Activated T-cell treated with anti-CD3 and anti-CD28 coated beads, Interleukin-2, amount 50 U/mL, for 24 hours (primary cell): ENCODE measurements at regions not wholly inside any gene's neighbourhood (a gene's known extent, or its start where the extent isn't known, plus 50 kb on each side); places are given as distances from the start of the nearest gene placed in this dataset.

Source experiments
- DNase-seq: peaks from one replicate; pipeline ENCODE4 v3.0.0-alpha.2; 2020
- H3K27ac Mint-ChIP-seq: 2 replicates; pipeline ENCODE4 v1.8.0; 2020; ENCODE audit warnings: mild to moderate bottlenecking, mixed read lengths
- H3K27me3 Mint-ChIP-seq: 2 replicates; pipeline ENCODE4 v1.8.0; 2020; ENCODE audit warnings: mixed read lengths
- H3K36me3 Mint-ChIP-seq: 2 replicates; pipeline ENCODE4 v1.8.0; 2020; ENCODE audit warnings: low read depth, mixed read lengths
- H3K4me1 Mint-ChIP-seq: 2 replicates; pipeline ENCODE4 v1.8.0; 2020; ENCODE audit warnings: low read depth, mixed read lengths
- H3K4me3 Mint-ChIP-seq: 2 replicates; pipeline ENCODE4 v1.8.0; 2020; ENCODE audit warnings: mild to moderate bottlenecking, moderate library complexity, mixed read lengths
- H3K9me3 Mint-ChIP-seq: 2 replicates; pipeline ENCODE4 v1.8.0; 2020; ENCODE audit warnings: mixed read lengths

DNA sequence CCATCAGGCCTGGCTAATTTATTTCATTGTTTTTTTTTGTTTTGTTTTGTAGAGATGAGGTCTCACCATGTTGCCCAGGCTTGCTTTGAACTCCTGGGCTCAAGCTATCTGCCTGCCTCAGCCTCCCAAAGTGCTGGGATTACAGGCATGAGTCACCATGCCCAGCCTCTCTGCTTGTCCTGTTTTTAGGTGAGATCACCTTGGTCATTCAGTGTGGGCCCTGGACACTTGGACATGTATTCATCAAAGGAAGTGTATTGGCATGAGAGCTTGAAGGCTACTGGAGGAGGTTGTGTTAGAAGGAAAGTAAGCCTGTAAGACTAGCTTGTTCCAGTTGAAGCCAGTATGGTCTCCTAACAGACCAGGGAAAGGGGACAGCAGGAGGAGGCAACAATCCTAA lies 229.2 kb upstream of the RGPD4 start:
- no peaks in the 10 kb centered on the region for H3K36me3 Mint-ChIP-seq

DNA sequence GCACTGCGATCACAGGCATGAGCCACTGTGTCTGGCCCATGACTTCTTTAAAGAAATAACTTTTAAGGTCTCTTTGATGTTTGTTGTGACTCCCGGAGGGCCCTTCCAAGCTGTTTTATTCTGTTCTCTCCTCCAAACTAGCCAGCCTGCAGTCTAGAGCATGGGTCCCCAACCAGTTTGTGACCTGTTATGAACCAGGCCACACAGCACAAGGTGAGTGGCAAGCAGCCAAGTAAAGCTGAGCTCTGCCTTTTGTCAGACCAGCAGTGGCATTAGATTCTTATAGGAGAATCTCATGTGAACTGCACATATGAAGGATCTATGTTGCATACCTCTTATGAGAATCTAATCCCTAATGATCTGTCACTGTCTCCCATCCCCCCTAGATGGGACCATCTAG lies 223.9 kb upstream of the RGPD4 start:
- Mint-ChIP-seq H3K36me3 (no peaks in the 10 kb centered on the region), H3K27me3 (peaks cover 4% of the 10 kb centered on the region)

More for the DNA sequence above, 229.2 kb upstream of the RGPD4 start:
- DNase-seq: no peak
- Mint-ChIP-seq H3K4me3 (no peak overlapping the region), H3K4me1 (no peaks in the 10 kb centered on the region), H3K9me3 (peaks cover 4% of the 10 kb centered on the region), H3K27me3 (no peaks in the 10 kb centered on the region), H3K27ac (no peak overlapping the region)

DNA sequence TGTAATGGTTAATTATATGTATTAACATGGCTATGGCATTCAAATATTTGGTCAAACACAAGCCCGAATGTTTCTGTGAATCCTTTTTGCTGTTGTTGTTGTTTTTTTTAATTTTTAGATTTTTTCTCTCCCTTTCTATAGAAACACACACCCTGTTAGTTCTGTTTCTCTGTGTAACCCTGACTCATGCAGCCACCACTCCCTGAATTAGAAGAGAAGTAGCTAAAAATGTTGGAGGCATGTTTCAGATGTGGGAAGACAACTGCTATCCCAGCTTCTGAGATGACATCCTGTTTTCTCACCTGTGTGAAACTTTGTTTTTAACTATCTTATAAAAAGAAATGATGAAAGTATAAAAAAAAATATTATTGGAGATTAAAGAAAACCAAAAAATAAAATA lies 219.6 kb upstream of the RGPD4 start:
- peaks cover 4% of the 10 kb centered on the region for H3K27me3 Mint-ChIP-seq
- H3K27ac Mint-ChIP-seq: no peak overlapping the region
- DNase-seq: no peak
- no peaks in the 10 kb centered on the region for H3K36me3 Mint-ChIP-seq
- no peaks in the 10 kb centered on the region for H3K9me3 Mint-ChIP-seq
- no peaks in the 10 kb centered on the region for H3K4me1 Mint-ChIP-seq
- no peak overlapping the region for H3K4me3 Mint-ChIP-seq

More for the DNA sequence above, 223.9 kb upstream of the RGPD4 start:
- no peak for DNase-seq
- Mint-ChIP-seq H3K4me3 (no peak overlapping the region), H3K9me3 (no peaks in the 10 kb centered on the region), H3K27ac (no peak overlapping the region), H3K4me1 (no peaks in the 10 kb centered on the region)

DNA sequence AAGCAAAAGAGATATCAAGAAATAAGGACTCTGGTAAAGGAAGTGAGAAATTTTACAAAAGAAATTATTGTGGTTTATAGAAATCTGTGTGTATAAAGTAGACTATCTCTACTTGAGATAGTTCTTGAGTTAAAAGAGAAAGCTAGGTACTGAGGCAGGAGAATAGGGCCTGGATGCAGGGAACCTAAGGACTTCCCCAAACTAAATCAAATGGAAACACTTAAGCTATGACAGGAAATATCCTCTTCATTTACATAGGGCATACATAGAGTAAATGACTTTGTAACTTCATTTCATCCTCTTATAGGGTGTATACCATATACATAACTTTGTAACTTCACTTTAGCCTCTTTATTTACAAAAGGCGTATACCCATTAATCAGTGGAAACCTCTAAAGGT lies 219.2 kb upstream of the RGPD4 start:
- DNase-seq: no peak
- Mint-ChIP-seq H3K27me3 (peaks cover 4% of the 10 kb centered on the region), H3K27ac (no peak overlapping the region), H3K9me3 (no peaks in the 10 kb centered on the region), H3K4me1 (no peaks in the 10 kb centered on the region), H3K36me3 (no peaks in the 10 kb centered on the region), H3K4me3 (no peak overlapping the region)

DNA sequence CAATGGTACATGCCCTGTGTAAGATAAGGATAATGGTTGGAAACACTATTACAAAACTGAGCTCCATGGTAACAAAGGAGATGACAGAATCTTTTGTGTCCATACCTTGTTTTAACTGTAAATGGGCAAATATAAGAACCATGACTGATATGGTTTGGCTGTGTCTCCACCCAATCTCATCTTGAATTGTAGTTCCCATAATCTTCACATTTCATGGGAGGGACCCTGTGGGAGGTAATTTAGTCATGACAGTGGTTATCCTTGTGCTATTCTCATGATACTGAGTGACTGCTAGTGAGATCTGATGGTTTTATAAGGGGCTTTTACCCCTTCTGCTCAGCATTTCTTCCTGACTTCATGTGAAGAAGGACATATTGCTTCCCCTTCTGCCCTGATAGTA lies 211.7 kb upstream of the RGPD4 start:
- Mint-ChIP-seq H3K4me3 (no peak overlapping the region), H3K27ac (no peak overlapping the region), H3K4me1 (no peaks in the 10 kb centered on the region), H3K9me3 (peaks cover 16% of the 10 kb centered on the region), H3K36me3 (no peaks in the 10 kb centered on the region), H3K27me3 (no peaks in the 10 kb centered on the region)
- no peak for DNase-seq

DNA sequence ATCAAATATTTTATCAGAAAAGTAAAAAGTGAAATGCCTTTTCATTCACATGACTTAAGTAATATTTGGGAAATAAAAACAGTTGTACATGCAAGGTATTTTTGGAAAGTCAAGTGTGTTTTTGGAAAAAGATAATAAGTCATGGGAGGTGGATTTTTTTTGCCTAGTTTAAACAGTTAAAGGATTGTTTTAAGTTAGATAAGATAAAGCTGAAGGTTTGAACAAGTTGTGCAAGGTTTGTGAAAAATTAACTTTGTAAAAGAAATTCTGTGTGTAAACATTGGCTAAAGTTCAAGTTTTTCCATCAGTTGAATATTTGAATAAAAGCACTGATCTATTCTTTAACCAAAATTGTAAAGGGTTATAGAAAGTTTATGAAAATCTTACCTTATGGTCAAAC lies 207.9 kb upstream of the RGPD4 start:
- Mint-ChIP-seq H3K4me1 (no peaks in the 10 kb centered on the region), H3K27me3 (no peaks in the 10 kb centered on the region), H3K27ac (no peak overlapping the region), H3K9me3 (peaks cover 16% of the 10 kb centered on the region), H3K4me3 (no peak overlapping the region), H3K36me3 (no peaks in the 10 kb centered on the region)
- no peak for DNase-seq

DNA sequence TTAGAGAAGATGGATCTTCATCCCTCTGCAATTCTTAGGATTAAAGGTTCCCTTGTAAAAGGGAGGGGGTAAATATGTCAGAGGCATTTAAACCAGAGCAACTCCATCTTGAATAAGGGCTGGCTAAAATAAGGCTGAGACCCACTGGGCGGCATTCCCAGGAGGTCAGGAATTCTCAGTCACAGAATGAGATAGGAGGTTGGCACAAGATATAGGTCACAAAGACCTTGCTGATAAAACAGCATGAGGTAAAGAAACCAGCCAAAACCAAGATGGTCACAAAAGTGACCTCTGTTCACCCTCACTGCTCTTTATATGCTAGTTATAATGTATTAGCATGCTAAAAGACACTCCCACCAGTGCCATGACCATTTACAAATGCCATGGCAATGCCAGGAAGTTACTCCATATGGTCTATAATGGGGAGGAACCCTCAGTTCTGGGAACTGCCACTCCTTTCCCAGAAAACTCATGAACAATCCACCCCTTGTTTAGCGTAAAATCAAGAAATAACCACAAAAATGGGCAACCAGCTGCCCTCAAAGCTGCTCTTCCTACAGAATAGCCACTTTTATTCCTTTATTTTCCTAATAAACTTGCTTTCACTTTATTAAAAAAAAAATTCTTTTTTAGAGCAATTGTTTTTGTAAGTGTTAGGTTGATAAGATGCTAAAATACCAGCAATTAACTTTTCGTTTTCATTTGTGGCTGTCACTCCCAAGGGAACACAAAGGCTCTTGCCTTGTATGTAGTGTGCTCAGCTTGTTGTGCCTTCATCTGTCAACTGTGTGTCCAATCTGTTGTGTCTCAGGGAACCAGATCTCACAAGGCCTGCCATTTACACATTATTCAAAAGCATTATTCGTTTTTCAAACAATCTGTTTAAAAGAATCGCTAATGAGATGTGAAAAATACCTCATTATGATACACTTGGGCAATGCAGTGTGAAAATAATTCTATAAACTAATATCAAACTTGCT lies 205.2 kb upstream of the RGPD4 start:
- Mint-ChIP-seq H3K9me3 (peaks cover 8% of the 10 kb centered on the region), H3K27me3 (no peaks in the 10 kb centered on the region), H3K36me3 (no peaks in the 10 kb centered on the region), H3K4me1 (no peaks in the 10 kb centered on the region), H3K27ac (no peak overlapping the region), H3K4me3 (no peak overlapping the region)
- DNase-seq: no peak

DNA sequence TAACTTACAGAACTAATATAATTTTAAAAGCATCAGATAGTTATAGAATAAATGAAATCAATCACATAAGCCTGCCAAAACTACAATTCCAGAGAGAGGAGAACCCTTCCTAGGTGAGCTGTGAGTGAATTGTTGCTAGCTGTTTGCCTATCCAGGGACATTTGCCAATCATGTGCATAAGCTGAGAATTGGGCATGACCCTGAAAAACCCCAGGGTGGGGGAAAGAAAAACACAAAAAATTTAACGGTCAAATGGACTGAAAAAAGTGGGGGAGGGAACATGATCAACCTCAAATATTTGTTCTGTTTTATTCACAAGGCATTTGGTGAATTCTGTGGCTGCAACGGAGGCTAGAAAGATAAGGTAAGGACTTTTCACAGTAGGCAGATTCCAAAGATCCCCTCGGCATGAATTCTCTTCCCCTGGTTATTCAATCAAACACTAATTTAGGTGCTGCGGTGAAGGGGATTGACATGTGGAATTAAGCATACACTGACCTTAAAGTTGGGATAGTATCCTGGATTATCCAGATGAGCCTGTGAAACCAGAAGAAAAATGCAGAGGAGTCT lies 203.9 kb upstream of the RGPD4 start:
- no peak overlapping the region for H3K27ac Mint-ChIP-seq
- H3K9me3 Mint-ChIP-seq: peaks cover 9% of the 10 kb centered on the region
- no peaks in the 10 kb centered on the region for H3K27me3 Mint-ChIP-seq
- no peaks in the 10 kb centered on the region for H3K36me3 Mint-ChIP-seq
- no peak overlapping the region for H3K4me3 Mint-ChIP-seq
- H3K4me1 Mint-ChIP-seq: no peaks in the 10 kb centered on the region
- no peak for DNase-seq

DNA sequence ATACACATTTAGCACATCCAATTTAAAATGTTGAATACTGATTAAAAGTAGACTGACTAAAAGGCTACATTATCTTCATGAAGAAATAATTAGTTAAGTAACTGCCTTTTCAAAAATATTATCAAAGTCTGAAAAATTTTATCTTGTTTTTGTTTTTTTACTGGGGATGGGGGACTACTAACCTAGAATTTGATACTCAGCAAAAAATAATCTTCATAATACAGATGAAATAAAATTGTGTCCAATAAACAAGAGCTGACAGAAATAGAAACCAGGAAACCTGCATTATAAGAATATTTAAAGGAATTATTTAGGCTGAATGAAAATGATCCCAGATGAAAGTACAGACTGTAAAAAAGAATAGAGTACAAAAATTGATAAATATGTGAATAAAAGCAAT lies 200.7 kb upstream of the RGPD4 start:
- H3K27ac Mint-ChIP-seq: no peak overlapping the region
- H3K4me3 Mint-ChIP-seq: no peak overlapping the region
- peaks cover 16% of the 10 kb centered on the region for H3K9me3 Mint-ChIP-seq
- H3K4me1 Mint-ChIP-seq: no peaks in the 10 kb centered on the region
- H3K36me3 Mint-ChIP-seq: no peaks in the 10 kb centered on the region
- no peak for DNase-seq
- H3K27me3 Mint-ChIP-seq: no peaks in the 10 kb centered on the region

DNA sequence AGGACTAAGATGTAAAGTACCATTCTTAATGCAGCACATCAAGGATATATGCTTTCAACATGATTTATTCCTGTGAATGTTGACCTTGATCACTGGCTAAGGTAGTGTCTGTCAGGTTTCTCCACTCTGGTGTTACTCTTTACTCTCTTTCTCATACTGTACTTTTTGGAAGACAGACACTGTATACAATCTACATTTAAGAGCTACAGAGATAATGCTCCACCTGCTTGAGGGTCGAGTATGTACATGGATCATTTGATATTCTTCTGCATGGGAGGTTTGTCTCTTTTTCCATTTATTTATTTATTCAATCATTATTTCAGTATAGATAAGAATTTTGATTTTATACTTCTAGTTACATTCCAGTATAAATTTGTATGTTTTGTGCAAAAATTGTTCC lies 199.5 kb upstream of the RGPD4 start:
- no peak for DNase-seq
- no peak overlapping the region for H3K4me3 Mint-ChIP-seq
- H3K36me3 Mint-ChIP-seq: no peaks in the 10 kb centered on the region
- H3K27ac Mint-ChIP-seq: no peak overlapping the region
- peaks cover 16% of the 10 kb centered on the region for H3K9me3 Mint-ChIP-seq
- H3K4me1 Mint-ChIP-seq: no peaks in the 10 kb centered on the region
- no peaks in the 10 kb centered on the region for H3K27me3 Mint-ChIP-seq

DNA sequence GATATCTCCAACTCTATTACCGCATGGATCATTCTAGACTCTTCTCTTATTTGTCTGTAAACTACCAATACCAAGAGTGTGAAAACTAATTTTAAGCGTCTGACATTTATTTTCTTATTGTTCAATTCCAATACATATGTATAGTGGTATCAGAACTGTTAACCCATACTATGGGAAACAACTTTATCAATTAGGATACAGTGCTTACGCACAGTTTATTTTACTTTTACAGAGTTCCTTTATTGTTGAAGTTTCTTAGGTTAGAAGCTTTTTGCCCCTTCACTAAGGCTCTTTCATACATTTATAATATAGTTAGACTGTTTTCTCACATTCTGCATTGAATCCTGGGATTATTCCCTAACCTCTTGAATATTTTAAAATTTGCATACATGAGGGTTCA lies 198.8 kb upstream of the RGPD4 start:
- no peak for DNase-seq
- no peaks in the 10 kb centered on the region for H3K4me1 Mint-ChIP-seq
- no peak overlapping the region for H3K4me3 Mint-ChIP-seq
- peaks cover 16% of the 10 kb centered on the region for H3K9me3 Mint-ChIP-seq
- no peaks in the 10 kb centered on the region for H3K27me3 Mint-ChIP-seq
- no peaks in the 10 kb centered on the region for H3K36me3 Mint-ChIP-seq
- H3K27ac Mint-ChIP-seq: no peak overlapping the region

DNA sequence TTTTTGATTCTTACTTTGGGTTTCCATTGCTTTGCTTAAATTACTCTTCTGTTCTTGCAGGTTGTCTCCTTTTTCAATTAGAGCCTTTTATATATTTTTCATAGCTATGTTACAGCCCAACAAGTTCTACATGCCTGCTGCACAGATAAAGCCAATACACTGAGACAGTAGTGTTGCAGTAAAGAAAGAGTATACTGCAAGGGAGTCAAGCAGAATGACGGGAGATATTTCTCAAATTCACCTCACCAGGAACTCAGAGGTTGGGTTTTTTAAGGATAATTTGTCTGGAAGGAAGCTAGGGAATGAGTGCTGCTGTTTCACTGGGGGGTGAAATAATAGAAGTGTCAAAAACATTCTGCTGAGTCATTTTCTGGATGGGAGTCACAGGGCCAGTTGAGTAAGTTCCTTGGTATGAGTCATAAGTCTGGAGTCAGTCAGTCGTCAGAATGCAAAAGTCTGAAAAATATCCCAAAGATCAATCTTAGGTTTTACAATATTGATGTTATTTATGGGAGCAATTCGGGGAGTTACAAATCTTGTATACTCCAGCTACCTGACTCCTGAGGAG lies 193.0 kb upstream of the RGPD4 start:
- H3K4me1 Mint-ChIP-seq: no peaks in the 10 kb centered on the region
- no peaks in the 10 kb centered on the region for H3K27me3 Mint-ChIP-seq
- H3K9me3 Mint-ChIP-seq: peaks cover 18% of the 10 kb centered on the region
- H3K36me3 Mint-ChIP-seq: no peaks in the 10 kb centered on the region
- no peak overlapping the region for H3K27ac Mint-ChIP-seq
- H3K4me3 Mint-ChIP-seq: no peak overlapping the region
- no peak for DNase-seq

DNA sequence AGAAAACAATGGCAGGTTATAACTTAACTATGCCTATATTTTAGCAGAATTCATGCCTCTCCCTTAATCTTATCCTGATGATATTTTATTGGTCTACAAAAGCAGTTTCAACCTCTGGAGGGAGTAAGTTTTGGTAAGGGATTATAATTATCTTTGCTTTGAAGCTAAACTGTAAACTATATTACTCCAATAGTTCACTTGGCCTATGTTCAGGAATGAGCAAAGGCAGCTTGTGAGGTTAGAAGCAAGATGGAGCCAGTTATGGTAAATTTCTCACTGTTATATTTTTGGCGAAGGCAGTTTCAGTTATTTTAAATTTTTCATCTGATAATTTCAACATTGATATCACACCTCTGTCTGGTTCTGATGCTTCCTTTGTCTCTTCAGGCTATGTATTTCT lies 192.5 kb upstream of the RGPD4 start:
- no peaks in the 10 kb centered on the region for H3K4me1 Mint-ChIP-seq
- H3K36me3 Mint-ChIP-seq: no peaks in the 10 kb centered on the region
- no peak for DNase-seq
- H3K4me3 Mint-ChIP-seq: no peak overlapping the region
- peaks cover 15% of the 10 kb centered on the region for H3K9me3 Mint-ChIP-seq
- H3K27ac Mint-ChIP-seq: no peak overlapping the region
- H3K27me3 Mint-ChIP-seq: no peaks in the 10 kb centered on the region

DNA sequence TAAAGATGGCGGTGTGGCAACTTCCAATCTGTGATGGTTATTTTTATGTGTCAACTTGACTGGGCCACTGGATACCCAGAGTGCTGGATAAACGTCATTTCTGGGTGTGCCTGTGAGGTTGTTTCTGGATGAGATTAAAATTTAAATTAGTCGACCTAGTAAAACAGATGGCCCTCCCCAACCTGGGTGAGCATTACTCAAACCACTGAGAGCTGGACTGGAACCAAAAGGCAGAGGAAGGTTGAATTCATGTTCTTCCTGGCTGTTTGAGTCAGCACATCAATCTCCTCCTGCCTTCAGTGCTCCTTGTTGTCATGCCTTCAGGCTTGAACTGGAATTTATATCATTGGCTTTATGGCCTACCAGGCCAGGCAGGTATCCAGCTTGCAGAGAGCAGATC lies 190.8 kb upstream of the RGPD4 start:
- Mint-ChIP-seq H3K9me3 (peaks cover 10% of the 10 kb centered on the region), H3K4me3 (no peak overlapping the region), H3K27me3 (no peaks in the 10 kb centered on the region), H3K36me3 (no peaks in the 10 kb centered on the region), H3K27ac (no peak overlapping the region), H3K4me1 (no peaks in the 10 kb centered on the region)
- no peak for DNase-seq

DNA sequence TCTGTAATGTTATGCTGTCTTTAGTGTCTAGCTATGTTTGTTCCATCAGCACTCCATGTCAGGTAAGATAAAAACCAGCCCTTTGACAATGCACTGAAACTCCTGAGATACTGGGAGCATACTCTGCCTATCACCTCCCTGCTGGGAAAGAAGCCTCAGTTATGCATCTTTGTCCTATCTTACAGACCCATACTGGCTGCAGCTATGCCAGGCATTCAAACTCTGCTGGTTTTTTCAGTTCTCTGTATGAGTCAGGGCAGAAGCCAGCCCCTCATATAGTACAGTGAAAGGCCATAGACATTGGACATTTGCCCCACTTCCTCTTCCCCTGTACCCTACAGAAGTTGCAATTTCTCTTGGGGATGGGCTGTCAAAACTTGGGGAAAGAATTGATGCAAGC lies 181.1 kb upstream of the RGPD4 start:
- Mint-ChIP-seq H3K4me1 (no peaks in the 10 kb centered on the region), H3K4me3 (no peak overlapping the region), H3K27me3 (no peaks in the 10 kb centered on the region), H3K27ac (no peak overlapping the region), H3K36me3 (no peaks in the 10 kb centered on the region), H3K9me3 (peaks cover 15% of the 10 kb centered on the region)
- no peak for DNase-seq
